ENCODE measurements at regions not wholly inside any gene's neighbourhood (a gene's known extent, or its start where the extent isn't known, plus 50 kb on each side); places are given as distances from the start of the nearest gene placed in this dataset.

DNA sequence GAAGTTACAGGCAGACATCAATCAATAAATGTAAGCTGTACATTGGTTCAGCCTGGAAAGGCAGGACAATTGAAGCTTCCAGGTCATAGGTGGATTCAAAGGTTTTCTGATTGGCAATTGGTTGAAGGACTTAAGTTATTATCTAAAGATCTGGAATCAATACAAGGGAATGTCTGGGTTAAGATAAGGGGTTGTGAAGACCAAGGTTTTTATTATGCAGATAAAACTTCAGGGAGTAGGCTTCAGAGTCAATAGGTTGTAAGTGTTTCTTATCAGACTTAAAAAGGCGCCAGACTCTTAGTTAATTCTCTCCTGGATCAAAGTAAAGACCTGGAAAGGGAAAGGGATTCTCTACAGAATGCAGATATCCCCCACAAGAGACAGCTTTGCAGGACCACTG lies 935.4 kb downstream of the TBC1D22A start:
- TF ChIP-seq, protein P1, sequence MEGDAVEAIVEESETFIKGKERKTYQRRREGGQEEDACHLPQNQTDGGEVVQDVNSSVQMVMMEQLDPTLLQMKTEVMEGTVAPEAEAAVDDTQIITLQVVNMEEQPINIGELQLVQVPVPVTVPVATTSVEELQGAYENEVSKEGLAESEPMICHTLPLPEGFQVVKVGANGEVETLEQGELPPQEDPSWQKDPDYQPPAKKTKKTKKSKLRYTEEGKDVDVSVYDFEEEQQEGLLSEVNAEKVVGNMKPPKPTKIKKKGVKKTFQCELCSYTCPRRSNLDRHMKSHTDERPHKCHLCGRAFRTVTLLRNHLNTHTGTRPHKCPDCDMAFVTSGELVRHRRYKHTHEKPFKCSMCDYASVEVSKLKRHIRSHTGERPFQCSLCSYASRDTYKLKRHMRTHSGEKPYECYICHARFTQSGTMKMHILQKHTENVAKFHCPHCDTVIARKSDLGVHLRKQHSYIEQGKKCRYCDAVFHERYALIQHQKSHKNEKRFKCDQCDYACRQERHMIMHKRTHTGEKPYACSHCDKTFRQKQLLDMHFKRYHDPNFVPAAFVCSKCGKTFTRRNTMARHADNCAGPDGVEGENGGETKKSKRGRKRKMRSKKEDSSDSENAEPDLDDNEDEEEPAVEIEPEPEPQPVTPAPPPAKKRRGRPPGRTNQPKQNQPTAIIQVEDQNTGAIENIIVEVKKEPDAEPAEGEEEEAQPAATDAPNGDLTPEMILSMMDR (conservative IDR thresholded peaks at IDR 0.05; ENCODE audit: low read depth in 2 of 2): no peak
- TF ChIP-seq EZH2 (IDR thresholded peaks at IDR 0.05; ENCODE audit: low read depth, unreplicated experiment) (no peak), EZH2phosphoT487 (IDR thresholded peaks at IDR 0.05; ENCODE audit: unreplicated experiment) (no peak), JUNB (IDR thresholded peaks at IDR 0.05; ENCODE audit: unreplicated experiment) (no peak), POLR2AphosphoS5 (IDR thresholded peaks at IDR 0.05; ENCODE audit: low read depth) (no peak), ZNF114 (CRISPR knock-in tag; IDR thresholded peaks at IDR 0.05) (no peak)
- TF ChIP-seq, protein P2, sequence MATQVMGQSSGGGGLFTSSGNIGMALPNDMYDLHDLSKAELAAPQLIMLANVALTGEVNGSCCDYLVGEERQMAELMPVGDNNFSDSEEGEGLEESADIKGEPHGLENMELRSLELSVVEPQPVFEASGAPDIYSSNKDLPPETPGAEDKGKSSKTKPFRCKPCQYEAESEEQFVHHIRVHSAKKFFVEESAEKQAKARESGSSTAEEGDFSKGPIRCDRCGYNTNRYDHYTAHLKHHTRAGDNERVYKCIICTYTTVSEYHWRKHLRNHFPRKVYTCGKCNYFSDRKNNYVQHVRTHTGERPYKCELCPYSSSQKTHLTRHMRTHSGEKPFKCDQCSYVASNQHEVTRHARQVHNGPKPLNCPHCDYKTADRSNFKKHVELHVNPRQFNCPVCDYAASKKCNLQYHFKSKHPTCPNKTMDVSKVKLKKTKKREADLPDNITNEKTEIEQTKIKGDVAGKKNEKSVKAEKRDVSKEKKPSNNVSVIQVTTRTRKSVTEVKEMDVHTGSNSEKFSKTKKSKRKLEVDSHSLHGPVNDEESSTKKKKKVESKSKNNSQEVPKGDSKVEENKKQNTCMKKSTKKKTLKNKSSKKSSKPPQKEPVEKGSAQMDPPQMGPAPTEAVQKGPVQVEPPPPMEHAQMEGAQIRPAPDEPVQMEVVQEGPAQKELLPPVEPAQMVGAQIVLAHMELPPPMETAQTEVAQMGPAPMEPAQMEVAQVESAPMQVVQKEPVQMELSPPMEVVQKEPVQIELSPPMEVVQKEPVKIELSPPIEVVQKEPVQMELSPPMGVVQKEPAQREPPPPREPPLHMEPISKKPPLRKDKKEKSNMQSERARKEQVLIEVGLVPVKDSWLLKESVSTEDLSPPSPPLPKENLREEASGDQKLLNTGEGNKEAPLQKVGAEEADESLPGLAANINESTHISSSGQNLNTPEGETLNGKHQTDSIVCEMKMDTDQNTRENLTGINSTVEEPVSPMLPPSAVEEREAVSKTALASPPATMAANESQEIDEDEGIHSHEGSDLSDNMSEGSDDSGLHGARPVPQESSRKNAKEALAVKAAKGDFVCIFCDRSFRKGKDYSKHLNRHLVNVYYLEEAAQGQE (IDR thresholded peaks at IDR 0.05; ENCODE audit: unreplicated experiment): no peak
- TF ChIP-seq, protein P3, sequence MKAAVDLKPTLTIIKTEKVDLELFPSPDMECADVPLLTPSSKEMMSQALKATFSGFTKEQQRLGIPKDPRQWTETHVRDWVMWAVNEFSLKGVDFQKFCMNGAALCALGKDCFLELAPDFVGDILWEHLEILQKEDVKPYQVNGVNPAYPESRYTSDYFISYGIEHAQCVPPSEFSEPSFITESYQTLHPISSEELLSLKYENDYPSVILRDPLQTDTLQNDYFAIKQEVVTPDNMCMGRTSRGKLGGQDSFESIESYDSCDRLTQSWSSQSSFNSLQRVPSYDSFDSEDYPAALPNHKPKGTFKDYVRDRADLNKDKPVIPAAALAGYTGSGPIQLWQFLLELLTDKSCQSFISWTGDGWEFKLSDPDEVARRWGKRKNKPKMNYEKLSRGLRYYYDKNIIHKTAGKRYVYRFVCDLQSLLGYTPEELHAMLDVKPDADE (IDR thresholded peaks at IDR 0.05): no peak
- TF ChIP-seq, protein P4, sequence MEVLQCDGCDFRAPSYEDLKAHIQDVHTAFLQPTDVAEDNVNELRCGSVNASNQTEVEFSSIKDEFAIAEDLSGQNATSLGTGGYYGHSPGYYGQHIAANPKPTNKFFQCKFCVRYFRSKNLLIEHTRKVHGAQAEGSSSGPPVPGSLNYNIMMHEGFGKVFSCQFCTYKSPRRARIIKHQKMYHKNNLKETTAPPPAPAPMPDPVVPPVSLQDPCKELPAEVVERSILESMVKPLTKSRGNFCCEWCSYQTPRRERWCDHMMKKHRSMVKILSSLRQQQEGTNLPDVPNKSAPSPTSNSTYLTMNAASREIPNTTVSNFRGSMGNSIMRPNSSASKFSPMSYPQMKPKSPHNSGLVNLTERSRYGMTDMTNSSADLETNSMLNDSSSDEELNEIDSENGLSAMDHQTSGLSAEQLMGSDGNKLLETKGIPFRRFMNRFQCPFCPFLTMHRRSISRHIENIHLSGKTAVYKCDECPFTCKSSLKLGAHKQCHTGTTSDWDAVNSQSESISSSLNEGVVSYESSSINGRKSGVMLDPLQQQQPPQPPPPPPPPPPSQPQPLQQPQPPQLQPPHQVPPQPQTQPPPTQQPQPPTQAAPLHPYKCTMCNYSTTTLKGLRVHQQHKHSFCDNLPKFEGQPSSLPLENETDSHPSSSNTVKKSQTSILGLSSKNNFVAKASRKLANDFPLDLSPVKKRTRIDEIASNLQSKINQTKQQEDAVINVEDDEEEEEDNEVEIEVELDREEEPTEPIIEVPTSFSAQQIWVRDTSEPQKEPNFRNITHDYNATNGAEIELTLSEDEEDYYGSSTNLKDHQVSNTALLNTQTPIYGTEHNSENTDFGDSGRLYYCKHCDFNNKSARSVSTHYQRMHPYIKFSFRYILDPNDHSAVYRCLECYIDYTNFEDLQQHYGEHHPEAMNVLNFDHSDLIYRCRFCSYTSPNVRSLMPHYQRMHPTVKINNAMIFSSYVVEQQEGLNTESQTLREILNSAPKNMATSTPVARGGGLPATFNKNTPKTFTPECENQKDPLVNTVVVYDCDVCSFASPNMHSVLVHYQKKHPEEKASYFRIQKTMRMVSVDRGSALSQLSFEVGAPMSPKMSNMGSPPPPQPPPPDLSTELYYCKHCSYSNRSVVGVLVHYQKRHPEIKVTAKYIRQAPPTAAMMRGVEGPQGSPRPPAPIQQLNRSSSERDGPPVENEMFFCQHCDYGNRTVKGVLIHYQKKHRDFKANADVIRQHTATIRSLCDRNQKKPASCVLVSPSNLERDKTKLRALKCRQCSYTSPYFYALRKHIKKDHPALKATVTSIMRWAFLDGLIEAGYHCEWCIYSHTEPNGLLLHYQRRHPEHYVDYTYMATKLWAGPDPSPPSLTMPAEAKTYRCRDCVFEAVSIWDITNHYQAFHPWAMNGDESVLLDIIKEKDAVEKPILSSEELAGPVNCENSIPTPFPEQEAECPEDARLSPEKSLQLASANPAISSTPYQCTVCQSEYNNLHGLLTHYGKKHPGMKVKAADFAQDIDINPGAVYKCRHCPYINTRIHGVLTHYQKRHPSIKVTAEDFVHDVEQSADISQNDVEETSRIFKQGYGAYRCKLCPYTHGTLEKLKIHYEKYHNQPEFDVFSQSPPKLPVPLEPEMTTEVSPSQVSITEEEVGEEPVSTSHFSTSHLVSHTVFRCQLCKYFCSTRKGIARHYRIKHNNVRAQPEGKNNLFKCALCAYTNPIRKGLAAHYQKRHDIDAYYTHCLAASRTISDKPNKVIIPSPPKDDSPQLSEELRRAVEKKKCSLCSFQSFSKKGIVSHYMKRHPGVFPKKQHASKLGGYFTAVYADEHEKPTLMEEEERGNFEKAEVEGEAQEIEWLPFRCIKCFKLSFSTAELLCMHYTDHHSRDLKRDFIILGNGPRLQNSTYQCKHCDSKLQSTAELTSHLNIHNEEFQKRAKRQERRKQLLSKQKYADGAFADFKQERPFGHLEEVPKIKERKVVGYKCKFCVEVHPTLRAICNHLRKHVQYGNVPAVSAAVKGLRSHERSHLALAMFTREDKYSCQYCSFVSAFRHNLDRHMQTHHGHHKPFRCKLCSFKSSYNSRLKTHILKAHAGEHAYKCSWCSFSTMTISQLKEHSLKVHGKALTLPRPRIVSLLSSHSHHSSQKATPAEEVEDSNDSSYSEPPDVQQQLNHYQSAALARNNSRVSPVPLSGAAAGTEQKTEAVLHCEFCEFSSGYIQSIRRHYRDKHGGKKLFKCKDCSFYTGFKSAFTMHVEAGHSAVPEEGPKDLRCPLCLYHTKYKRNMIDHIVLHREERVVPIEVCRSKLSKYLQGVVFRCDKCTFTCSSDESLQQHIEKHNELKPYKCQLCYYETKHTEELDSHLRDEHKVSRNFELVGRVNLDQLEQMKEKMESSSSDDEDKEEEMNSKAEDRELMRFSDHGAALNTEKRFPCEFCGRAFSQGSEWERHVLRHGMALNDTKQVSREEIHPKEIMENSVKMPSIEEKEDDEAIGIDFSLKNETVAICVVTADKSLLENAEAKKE (CRISPR knock-in tag; IDR thresholded peaks at IDR 0.05): no peak

All from GM23338 (cell line).